ENCODE measurements at regions not wholly inside any gene's neighbourhood (a gene's known extent, or its start where the extent isn't known, plus 50 kb on each side); places are given as distances from the start of the nearest gene placed in this dataset.

DNA sequence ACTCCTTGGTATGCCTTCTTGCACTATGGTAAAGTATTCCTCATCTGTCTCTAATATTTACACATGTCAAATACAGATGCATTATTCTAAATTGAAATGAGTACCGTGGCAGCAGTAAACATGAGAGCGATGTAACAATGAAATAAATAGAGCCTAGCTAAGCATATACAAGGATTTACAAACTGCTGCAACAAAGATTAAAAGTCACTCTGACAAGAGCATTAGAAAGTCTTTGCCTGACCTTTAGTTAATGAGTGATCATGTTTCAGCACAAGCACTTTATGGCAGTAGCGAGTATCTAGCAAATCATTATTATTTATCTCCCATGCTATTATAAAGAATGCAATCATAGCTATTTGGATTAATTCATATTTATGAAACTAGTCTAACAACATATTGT, 547.0 kb upstream of the NDST4 start:
- no peaks in the 10 kb centered on the region for H3K27me3 Mint-ChIP-seq (ENCODE audit: insufficient read depth, low read depth, poor library complexity)
- Histone ChIP-seq H3K4me3 (no peak overlapping the region), H4K20me1 (replicated peaks; ENCODE audit: insufficient read depth) (no peaks in the 10 kb centered on the region), H3K79me2 (replicated peaks; ENCODE audit: insufficient read depth) (no peaks in the 10 kb centered on the region), H3K27ac (ENCODE audit: low read depth) (no peak overlapping the region), H2AFZ (no peak overlapping the region), H3K27me3 (ENCODE audit: insufficient read depth) (no peaks in the 10 kb centered on the region), H3K9me2 (ENCODE audit: insufficient read depth) (no peaks in the 10 kb centered on the region), H3K36me3 (ENCODE audit: insufficient read depth) (no peaks in the 10 kb centered on the region), H3K4me2 (no peak overlapping the region), H3K4me1 (ENCODE audit: insufficient read depth) (no peaks in the 10 kb centered on the region), H3F3A (replicated peaks; ENCODE audit: low read depth) (no peaks in the 10 kb centered on the region)
- ATAC-seq (no peak), DNase-seq (ENCODE audit: low spot score) (no peak)
- no peaks in the 10 kb centered on the region for H3K36me3 Mint-ChIP-seq (ENCODE audit: low read depth)
- H3K27ac Mint-ChIP-seq: no peak overlapping the region
- H3K9me3 Mint-ChIP-seq: no peaks in the 10 kb centered on the region
- no peak overlapping the region for H3K4me3 Mint-ChIP-seq
- TF ChIP-seq POLR2AphosphoS5 (IDR thresholded peaks at IDR 0.05; ENCODE audit: low read depth): no peak
- TF ChIP-seq JUNB (IDR thresholded peaks at IDR 0.05; ENCODE audit: unreplicated experiment): no peak
- no peak for TF ChIP-seq NANOG (IDR thresholded peaks at IDR 0.05; ENCODE audit: borderline replicate concordance)
- TF ChIP-seq, protein P1, sequence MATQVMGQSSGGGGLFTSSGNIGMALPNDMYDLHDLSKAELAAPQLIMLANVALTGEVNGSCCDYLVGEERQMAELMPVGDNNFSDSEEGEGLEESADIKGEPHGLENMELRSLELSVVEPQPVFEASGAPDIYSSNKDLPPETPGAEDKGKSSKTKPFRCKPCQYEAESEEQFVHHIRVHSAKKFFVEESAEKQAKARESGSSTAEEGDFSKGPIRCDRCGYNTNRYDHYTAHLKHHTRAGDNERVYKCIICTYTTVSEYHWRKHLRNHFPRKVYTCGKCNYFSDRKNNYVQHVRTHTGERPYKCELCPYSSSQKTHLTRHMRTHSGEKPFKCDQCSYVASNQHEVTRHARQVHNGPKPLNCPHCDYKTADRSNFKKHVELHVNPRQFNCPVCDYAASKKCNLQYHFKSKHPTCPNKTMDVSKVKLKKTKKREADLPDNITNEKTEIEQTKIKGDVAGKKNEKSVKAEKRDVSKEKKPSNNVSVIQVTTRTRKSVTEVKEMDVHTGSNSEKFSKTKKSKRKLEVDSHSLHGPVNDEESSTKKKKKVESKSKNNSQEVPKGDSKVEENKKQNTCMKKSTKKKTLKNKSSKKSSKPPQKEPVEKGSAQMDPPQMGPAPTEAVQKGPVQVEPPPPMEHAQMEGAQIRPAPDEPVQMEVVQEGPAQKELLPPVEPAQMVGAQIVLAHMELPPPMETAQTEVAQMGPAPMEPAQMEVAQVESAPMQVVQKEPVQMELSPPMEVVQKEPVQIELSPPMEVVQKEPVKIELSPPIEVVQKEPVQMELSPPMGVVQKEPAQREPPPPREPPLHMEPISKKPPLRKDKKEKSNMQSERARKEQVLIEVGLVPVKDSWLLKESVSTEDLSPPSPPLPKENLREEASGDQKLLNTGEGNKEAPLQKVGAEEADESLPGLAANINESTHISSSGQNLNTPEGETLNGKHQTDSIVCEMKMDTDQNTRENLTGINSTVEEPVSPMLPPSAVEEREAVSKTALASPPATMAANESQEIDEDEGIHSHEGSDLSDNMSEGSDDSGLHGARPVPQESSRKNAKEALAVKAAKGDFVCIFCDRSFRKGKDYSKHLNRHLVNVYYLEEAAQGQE (IDR thresholded peaks at IDR 0.05; ENCODE audit: unreplicated experiment): no peak
- no peak for TF ChIP-seq EZH2phosphoT487 (IDR thresholded peaks at IDR 0.05; ENCODE audit: unreplicated experiment)
- TF ChIP-seq ZNF462 (CRISPR knock-in tag; IDR thresholded peaks at IDR 0.05): no peak
- TF ChIP-seq, protein P2, sequence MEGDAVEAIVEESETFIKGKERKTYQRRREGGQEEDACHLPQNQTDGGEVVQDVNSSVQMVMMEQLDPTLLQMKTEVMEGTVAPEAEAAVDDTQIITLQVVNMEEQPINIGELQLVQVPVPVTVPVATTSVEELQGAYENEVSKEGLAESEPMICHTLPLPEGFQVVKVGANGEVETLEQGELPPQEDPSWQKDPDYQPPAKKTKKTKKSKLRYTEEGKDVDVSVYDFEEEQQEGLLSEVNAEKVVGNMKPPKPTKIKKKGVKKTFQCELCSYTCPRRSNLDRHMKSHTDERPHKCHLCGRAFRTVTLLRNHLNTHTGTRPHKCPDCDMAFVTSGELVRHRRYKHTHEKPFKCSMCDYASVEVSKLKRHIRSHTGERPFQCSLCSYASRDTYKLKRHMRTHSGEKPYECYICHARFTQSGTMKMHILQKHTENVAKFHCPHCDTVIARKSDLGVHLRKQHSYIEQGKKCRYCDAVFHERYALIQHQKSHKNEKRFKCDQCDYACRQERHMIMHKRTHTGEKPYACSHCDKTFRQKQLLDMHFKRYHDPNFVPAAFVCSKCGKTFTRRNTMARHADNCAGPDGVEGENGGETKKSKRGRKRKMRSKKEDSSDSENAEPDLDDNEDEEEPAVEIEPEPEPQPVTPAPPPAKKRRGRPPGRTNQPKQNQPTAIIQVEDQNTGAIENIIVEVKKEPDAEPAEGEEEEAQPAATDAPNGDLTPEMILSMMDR (conservative IDR thresholded peaks at IDR 0.05; ENCODE audit: low read depth in 2 of 2): no peak
- no peak for TF ChIP-seq CREB1 (CRISPR knock-in tag; IDR thresholded peaks at IDR 0.05; ENCODE audit: low read depth)
- TF ChIP-seq STAT1 (IDR thresholded peaks at IDR 0.05; ENCODE audit: unreplicated experiment): no peak
- no peak for TF ChIP-seq ZNF114 (CRISPR knock-in tag; IDR thresholded peaks at IDR 0.05)
- no peak for TF ChIP-seq ZNF331 (CRISPR knock-in tag; IDR thresholded peaks at IDR 0.05; ENCODE audit: low read depth)
- TF ChIP-seq ETS1 (IDR thresholded peaks at IDR 0.05): no peak
- H3K4me1 Mint-ChIP-seq: peaks cover 8% of the 10 kb centered on the region; the same call in 2 of the 3 replicates

All from GM23338 (cell line).